ENCODE measurements at regions not wholly inside any gene's neighbourhood (a gene's known extent, or its start where the extent isn't known, plus 50 kb on each side); places are given as distances from the start of the nearest gene placed in this dataset.
"Not testable (repeated sequence)": the region's sequence is repeated elsewhere in the genome, so short reads cannot be mapped to it uniquely, and the experiment has no call there.

GRCh38 chr9:74007833-74008232 lies 489.3 kb upstream of the RORB start:
- H3K9me3 ChIP-seq (ENCODE audit: control insufficient read depth, insufficient read depth, low read length): no peaks in the 10 kb centered on the region
- no peaks in the 10 kb centered on the region for H3K36me3 ChIP-seq (ENCODE audit: control insufficient read depth, insufficient read depth, low read length)
- no CpG with 5 or more reads among the region's 3 CpGs for WGBS (ENCODE audit: insufficient coverage, insufficient read length)
- H3K4me1 ChIP-seq (ENCODE audit: control insufficient read depth, insufficient read depth, low read length): no peaks in the 10 kb centered on the region
- no peaks in the 10 kb centered on the region for H3K27me3 ChIP-seq (ENCODE audit: control insufficient read depth, insufficient read depth, low read length)
- H3K4me3 ChIP-seq (ENCODE audit: low read length): no peak overlapping the region
- H3K27ac ChIP-seq (ENCODE audit: low read length): no peak overlapping the region
- no peak for DNase-seq (ENCODE audit: low read depth, low spot score)

GRCh38 chr9:74016004-74016403 lies 481.1 kb upstream of the RORB start:
- Histone ChIP-seq H3K27me3 (ENCODE audit: control insufficient read depth, insufficient read depth, low read length) (no peaks in the 10 kb centered on the region), H3K36me3 (ENCODE audit: control insufficient read depth, insufficient read depth, low read length) (no peaks in the 10 kb centered on the region), H3K4me3 (ENCODE audit: low read length) (no peak overlapping the region), H3K27ac (ENCODE audit: low read length) (no peak overlapping the region), H3K9me3 (ENCODE audit: control insufficient read depth, insufficient read depth, low read length) (no peaks in the 10 kb centered on the region), H3K4me1 (ENCODE audit: control insufficient read depth, insufficient read depth, low read length) (no peaks in the 10 kb centered on the region; the same call in 1 of the 2 replicates)
- no peak for DNase-seq (ENCODE audit: low read depth, low spot score)

DNA sequence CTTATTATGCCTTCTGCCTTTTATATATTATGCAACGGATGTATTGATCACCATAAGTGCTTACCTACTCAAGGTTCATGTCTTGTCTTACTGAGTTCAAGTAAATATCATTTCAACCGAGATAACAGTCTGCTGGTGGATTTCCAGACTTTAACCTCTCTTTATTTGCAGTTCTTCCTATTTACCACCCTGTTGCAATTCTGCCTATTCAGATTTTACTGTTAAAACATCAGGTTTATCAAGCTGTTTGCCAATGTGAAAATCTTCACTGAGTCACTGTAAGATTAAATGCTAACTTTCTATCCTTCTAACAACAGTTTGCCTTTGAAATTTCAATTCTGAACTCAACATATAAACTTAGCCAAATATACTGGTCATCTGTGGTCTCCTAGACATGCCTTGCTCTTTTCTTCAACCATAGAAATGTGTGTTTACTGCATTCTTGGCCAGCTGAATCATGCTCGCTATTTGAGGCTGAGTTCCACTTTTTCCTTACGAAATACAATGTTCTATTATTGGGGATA lies 471.7 kb upstream of the RORB start:
- Histone ChIP-seq H3K4me3 (ENCODE audit: low read length) (no peak overlapping the region), H3K36me3 (ENCODE audit: control insufficient read depth, insufficient read depth, low read length) (no peaks in the 10 kb centered on the region), H3K27me3 (ENCODE audit: control insufficient read depth, insufficient read depth, low read length) (no peaks in the 10 kb centered on the region), H3K27ac (ENCODE audit: low read length) (no peak overlapping the region), H3K9me3 (ENCODE audit: control insufficient read depth, insufficient read depth, low read length) (no peaks in the 10 kb centered on the region), H3K4me1 (ENCODE audit: control insufficient read depth, insufficient read depth, low read length) (no peaks in the 10 kb centered on the region)
- DNase-seq (ENCODE audit: low read depth, low spot score): no peak
- WGBS (ENCODE audit: insufficient coverage, insufficient read length): no CpG with 5 or more reads among the region's 4 CpGs

DNA sequence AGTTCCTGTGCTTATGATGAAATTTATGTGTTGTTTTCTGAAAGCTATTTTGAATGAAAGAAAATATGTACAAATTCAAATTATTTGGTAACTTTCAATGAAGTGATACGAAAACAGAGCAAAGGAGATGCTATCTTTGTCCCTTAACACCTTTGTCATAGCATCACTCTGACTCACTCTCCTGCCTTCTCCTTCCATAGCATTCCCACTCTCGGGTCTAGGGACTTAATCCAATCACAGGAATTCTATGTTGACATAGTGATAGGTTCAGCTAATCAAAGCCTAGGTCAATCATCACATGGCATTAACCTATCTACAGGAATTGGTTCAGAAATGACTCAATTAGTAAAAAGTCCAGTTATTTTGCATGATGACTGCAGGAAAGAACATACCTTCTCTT lies 464.7 kb upstream of the RORB start:
- H3K27ac ChIP-seq (ENCODE audit: low read length): no peak overlapping the region
- no peak overlapping the region for H3K4me3 ChIP-seq (ENCODE audit: low read length)
- no peaks in the 10 kb centered on the region for H3K36me3 ChIP-seq (ENCODE audit: control insufficient read depth, insufficient read depth, low read length)
- DNase-seq (ENCODE audit: low read depth, low spot score): no peak
- H3K27me3 ChIP-seq (ENCODE audit: control insufficient read depth, insufficient read depth, low read length): no peaks in the 10 kb centered on the region
- no peaks in the 10 kb centered on the region for H3K4me1 ChIP-seq (ENCODE audit: control insufficient read depth, insufficient read depth, low read length)
- no CpG with 5 or more reads among the region's 2 CpGs for WGBS (ENCODE audit: insufficient coverage, insufficient read length)
- H3K9me3 ChIP-seq (ENCODE audit: control insufficient read depth, insufficient read depth, low read length): no peaks in the 10 kb centered on the region

GRCh38 chr9:74035786-74036185 lies 461.3 kb upstream of the RORB start:
- Histone ChIP-seq H3K36me3 (ENCODE audit: control insufficient read depth, insufficient read depth, low read length) (no peaks in the 10 kb centered on the region), H3K9me3 (ENCODE audit: control insufficient read depth, insufficient read depth, low read length) (no peaks in the 10 kb centered on the region), H3K27ac (ENCODE audit: low read length) (no peak overlapping the region), H3K27me3 (ENCODE audit: control insufficient read depth, insufficient read depth, low read length) (no peaks in the 10 kb centered on the region), H3K4me3 (ENCODE audit: low read length) (no peak overlapping the region), H3K4me1 (ENCODE audit: control insufficient read depth, insufficient read depth, low read length) (no peaks in the 10 kb centered on the region)
- WGBS (ENCODE audit: insufficient coverage, insufficient read length): no CpG with 5 or more reads among the region's 2 CpGs
- DNase-seq (ENCODE audit: low read depth, low spot score): no peak

- Histone ChIP-seq H3K27ac (ENCODE audit: low read length) (no peak overlapping the region), H3K9me3 (ENCODE audit: control insufficient read depth, insufficient read depth, low read length) (no peaks in the 10 kb centered on the region), H3K36me3 (ENCODE audit: control insufficient read depth, insufficient read depth, low read length) (no peaks in the 10 kb centered on the region), H3K4me3 (ENCODE audit: low read length) (no peak overlapping the region), H3K27me3 (ENCODE audit: control insufficient read depth, insufficient read depth, low read length) (no peaks in the 10 kb centered on the region), H3K4me1 (ENCODE audit: control insufficient read depth, insufficient read depth, low read length) (no peaks in the 10 kb centered on the region)
- WGBS (ENCODE audit: insufficient coverage, insufficient read length): no CpG with 5 or more reads among the region's 5 CpGs
- DNase-seq (ENCODE audit: low read depth, low spot score): no peak
These were observed 460.4 kb upstream of the RORB start for GRCh38 chr9:74036549-74037231.

DNA sequence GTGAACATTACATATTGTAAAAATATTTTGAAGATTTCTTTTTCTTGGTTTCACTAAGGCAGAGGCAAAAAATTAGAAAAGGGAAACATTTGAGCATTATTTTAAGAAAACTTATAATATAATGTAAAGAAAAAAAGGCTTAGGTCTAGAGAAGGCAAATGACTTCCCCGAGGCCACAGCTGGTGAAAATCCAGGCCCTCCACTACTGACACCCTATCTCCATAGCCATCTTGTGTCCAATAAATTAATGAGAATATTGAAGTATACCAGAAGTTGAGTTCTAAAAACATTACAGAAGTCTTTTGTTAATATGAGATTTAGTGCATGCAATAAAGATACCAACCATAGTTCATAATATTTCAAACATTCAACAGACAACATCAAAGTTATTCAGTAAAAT lies 459.9 kb upstream of the RORB start:
- Histone ChIP-seq H3K36me3 (ENCODE audit: control insufficient read depth, insufficient read depth, low read length) (no peaks in the 10 kb centered on the region), H3K9me3 (ENCODE audit: control insufficient read depth, insufficient read depth, low read length) (no peaks in the 10 kb centered on the region), H3K27ac (ENCODE audit: low read length) (no peak overlapping the region), H3K27me3 (ENCODE audit: control insufficient read depth, insufficient read depth, low read length) (no peaks in the 10 kb centered on the region), H3K4me3 (ENCODE audit: low read length) (no peak overlapping the region), H3K4me1 (ENCODE audit: control insufficient read depth, insufficient read depth, low read length) (no peaks in the 10 kb centered on the region)
- no CpG with 5 or more reads among the region's 1 CpG for WGBS (ENCODE audit: insufficient coverage, insufficient read length)
- no peak for DNase-seq (ENCODE audit: low read depth, low spot score)

GRCh38 chr9:74041588-74041987 lies 455.5 kb upstream of the RORB start:
- H3K27me3 ChIP-seq (ENCODE audit: control insufficient read depth, insufficient read depth, low read length): no peaks in the 10 kb centered on the region
- H3K4me3 ChIP-seq (ENCODE audit: low read length): no peak overlapping the region
- H3K36me3 ChIP-seq (ENCODE audit: control insufficient read depth, insufficient read depth, low read length): no peaks in the 10 kb centered on the region
- no peak overlapping the region for H3K27ac ChIP-seq (ENCODE audit: low read length)
- no peaks in the 10 kb centered on the region for H3K9me3 ChIP-seq (ENCODE audit: control insufficient read depth, insufficient read depth, low read length)
- peaks cover 3% of the 10 kb centered on the region for H3K4me1 ChIP-seq (ENCODE audit: control insufficient read depth, insufficient read depth, low read length)
- DNase-seq (ENCODE audit: low read depth, low spot score): no peak

DNA sequence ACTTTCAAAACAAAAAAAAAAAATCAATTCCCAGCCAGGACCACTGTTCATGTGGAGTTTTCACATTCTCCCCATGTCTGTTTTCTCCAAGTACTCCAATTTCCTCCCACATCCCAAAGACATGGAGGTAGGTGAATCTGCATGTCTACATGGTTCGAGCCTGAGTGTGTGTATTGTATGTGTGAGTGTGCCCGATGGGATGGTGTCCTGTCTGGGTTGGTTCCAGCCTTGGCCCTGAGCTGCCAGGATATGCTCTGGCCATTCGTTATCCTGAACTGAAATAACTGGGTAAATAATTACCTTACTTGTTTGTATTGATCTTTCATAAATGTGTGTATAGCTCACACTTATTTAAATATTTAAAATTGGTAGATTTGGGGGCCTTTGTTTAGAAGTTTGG lies 452.3 kb upstream of the RORB start:
- Histone ChIP-seq H3K9me3 (ENCODE audit: control insufficient read depth, insufficient read depth, low read length) (no peaks in the 10 kb centered on the region), H3K4me3 (ENCODE audit: low read length) (no peak overlapping the region), H3K27me3 (ENCODE audit: control insufficient read depth, insufficient read depth, low read length) (no peaks in the 10 kb centered on the region), H3K36me3 (ENCODE audit: control insufficient read depth, insufficient read depth, low read length) (no peaks in the 10 kb centered on the region), H3K27ac (ENCODE audit: low read length) (no peak overlapping the region), H3K4me1 (ENCODE audit: control insufficient read depth, insufficient read depth, low read length) (peaks cover 3% of the 10 kb centered on the region)
- no peak for DNase-seq (ENCODE audit: low read depth, low spot score)
- no CpG with 5 or more reads among the region's 3 CpGs for WGBS (ENCODE audit: insufficient coverage, insufficient read length)

DNA sequence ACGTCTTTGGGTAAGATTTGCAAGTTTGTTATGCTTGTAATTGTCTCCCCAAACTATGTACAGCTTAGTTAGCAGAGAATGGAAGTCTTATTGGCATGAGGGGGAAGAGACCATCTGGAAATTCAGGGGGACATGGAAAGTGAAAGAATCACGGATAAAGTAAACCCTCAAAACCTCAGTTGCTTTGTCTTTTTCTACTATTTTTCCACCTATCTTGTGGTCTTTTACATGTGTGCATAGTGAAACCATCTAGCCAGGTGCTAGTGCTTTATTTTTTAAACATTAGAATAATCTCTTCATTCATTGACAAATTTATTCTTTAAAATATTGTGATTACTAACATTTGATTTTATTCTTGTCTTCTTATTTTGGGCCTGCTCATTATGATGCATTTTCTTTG lies 441.1 kb upstream of the RORB start:
- no peak overlapping the region for H3K27ac ChIP-seq (ENCODE audit: low read length)
- no peaks in the 10 kb centered on the region for H3K27me3 ChIP-seq (ENCODE audit: control insufficient read depth, insufficient read depth, low read length)
- WGBS (ENCODE audit: insufficient coverage, insufficient read length): no CpG with 5 or more reads among the region's 2 CpGs
- no peaks in the 10 kb centered on the region for H3K36me3 ChIP-seq (ENCODE audit: control insufficient read depth, insufficient read depth, low read length)
- H3K4me1 ChIP-seq (ENCODE audit: control insufficient read depth, insufficient read depth, low read length): no peaks in the 10 kb centered on the region
- no peak overlapping the region for H3K4me3 ChIP-seq (ENCODE audit: low read length)
- no peaks in the 10 kb centered on the region; the same call in 1 of the 2 replicates for H3K9me3 ChIP-seq (ENCODE audit: control insufficient read depth, insufficient read depth, low read length)
- DNase-seq (ENCODE audit: low read depth, low spot score): no peak

GRCh38 chr9:74057051-74057450 lies 440.1 kb upstream of the RORB start:
- H3K4me3 ChIP-seq (ENCODE audit: low read length); H3K4me1 ChIP-seq (ENCODE audit: control insufficient read depth, insufficient read depth, low read length); H3K27me3 ChIP-seq (ENCODE audit: control insufficient read depth, insufficient read depth, low read length); H3K9me3 ChIP-seq (ENCODE audit: control insufficient read depth, insufficient read depth, low read length); H3K27ac ChIP-seq (ENCODE audit: low read length); DNase-seq (ENCODE audit: low read depth, low spot score); H3K36me3 ChIP-seq (ENCODE audit: control insufficient read depth, insufficient read depth, low read length): not testable (repeated sequence)
